ENCODE measurements at regions not wholly inside any gene's neighbourhood (a gene's known extent, or its start where the extent isn't known, plus 50 kb on each side); places are given as distances from the start of the nearest gene placed in this dataset.

DNA sequence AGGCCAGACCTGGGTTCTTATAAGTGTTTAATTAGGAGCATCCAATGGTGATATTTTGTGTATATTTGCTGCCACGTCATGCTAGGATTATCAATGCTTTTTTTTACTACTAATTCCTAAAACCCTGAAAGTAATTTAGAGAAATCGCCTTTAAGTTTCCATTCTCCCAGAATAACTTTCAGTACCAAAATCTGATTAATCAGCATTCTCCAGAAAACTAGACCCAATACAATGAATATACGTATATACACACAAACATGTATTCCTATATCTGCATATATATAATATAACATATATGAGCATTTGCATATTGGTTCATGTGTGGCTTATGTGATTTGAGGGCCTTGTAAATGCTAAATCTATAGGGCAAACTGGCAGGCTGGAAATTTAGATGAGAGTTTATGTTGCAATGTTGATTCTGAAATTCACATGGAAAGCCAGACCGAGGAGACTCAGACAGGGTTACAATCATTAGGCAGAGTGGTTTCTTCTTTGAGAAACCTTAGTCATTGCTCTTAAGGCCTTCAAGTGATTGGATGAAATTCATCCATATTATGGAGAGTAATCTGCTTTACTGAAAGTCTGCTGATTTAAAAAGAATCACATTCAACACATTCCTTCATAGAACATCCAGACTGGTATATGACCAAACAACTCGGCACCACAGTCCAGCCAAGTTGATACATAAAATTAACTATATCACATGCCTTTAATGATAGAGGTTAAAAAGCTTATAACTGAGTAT, 65.9 kb upstream of the RGPD4 start:
- no peak overlapping the region for H3K4me2 ChIP-seq
- no peaks in the 10 kb centered on the region for H4K20me1 ChIP-seq (replicated peaks; ENCODE audit: insufficient read depth)
- Mint-ChIP-seq H3K27me3 (ENCODE audit: insufficient read depth, low read depth, poor library complexity) (no peaks in the 10 kb centered on the region), H3K4me3 (no peak overlapping the region), H3K4me1 (peaks cover 3% of the 10 kb centered on the region; the same call in 1 of the 3 replicates), H3K9me3 (peaks cover 3% of the 10 kb centered on the region; the same call in 1 of the 3 replicates), H3K27ac (no peak overlapping the region), H3K36me3 (ENCODE audit: low read depth) (no peaks in the 10 kb centered on the region; the same call in 2 of the 3 replicates)
- TF ChIP-seq POLR2AphosphoS5 (IDR thresholded peaks at IDR 0.05; ENCODE audit: low read depth) (no peak), JUNB (IDR thresholded peaks at IDR 0.05; ENCODE audit: unreplicated experiment) (no peak), CREB1 (CRISPR knock-in tag; IDR thresholded peaks at IDR 0.05; ENCODE audit: low read depth) (no peak), EZH2phosphoT487 (IDR thresholded peaks at IDR 0.05; ENCODE audit: unreplicated experiment) (no peak)
- TF ChIP-seq, protein P1, sequence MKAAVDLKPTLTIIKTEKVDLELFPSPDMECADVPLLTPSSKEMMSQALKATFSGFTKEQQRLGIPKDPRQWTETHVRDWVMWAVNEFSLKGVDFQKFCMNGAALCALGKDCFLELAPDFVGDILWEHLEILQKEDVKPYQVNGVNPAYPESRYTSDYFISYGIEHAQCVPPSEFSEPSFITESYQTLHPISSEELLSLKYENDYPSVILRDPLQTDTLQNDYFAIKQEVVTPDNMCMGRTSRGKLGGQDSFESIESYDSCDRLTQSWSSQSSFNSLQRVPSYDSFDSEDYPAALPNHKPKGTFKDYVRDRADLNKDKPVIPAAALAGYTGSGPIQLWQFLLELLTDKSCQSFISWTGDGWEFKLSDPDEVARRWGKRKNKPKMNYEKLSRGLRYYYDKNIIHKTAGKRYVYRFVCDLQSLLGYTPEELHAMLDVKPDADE (IDR thresholded peaks at IDR 0.05): no peak
- TF ChIP-seq, protein P2, sequence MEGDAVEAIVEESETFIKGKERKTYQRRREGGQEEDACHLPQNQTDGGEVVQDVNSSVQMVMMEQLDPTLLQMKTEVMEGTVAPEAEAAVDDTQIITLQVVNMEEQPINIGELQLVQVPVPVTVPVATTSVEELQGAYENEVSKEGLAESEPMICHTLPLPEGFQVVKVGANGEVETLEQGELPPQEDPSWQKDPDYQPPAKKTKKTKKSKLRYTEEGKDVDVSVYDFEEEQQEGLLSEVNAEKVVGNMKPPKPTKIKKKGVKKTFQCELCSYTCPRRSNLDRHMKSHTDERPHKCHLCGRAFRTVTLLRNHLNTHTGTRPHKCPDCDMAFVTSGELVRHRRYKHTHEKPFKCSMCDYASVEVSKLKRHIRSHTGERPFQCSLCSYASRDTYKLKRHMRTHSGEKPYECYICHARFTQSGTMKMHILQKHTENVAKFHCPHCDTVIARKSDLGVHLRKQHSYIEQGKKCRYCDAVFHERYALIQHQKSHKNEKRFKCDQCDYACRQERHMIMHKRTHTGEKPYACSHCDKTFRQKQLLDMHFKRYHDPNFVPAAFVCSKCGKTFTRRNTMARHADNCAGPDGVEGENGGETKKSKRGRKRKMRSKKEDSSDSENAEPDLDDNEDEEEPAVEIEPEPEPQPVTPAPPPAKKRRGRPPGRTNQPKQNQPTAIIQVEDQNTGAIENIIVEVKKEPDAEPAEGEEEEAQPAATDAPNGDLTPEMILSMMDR (conservative IDR thresholded peaks at IDR 0.05; ENCODE audit: low read depth in 2 of 2): no peak
- no peaks in the 10 kb centered on the region for H3K9me2 ChIP-seq (ENCODE audit: insufficient read depth)
- no peaks in the 10 kb centered on the region for H3K79me2 ChIP-seq (replicated peaks; ENCODE audit: insufficient read depth)
- no peaks in the 10 kb centered on the region for H3K36me3 ChIP-seq (ENCODE audit: insufficient read depth)
- H3K4me1 ChIP-seq (ENCODE audit: insufficient read depth): no peaks in the 10 kb centered on the region
- ATAC-seq (no peak), DNase-seq (ENCODE audit: low spot score) (no peak)
- H3K27me3 ChIP-seq (ENCODE audit: insufficient read depth): no peaks in the 10 kb centered on the region
- H3K27ac ChIP-seq (ENCODE audit: low read depth): no peak overlapping the region
- no peak overlapping the region for H3K4me3 ChIP-seq
- no peaks in the 10 kb centered on the region for H3F3A ChIP-seq (replicated peaks; ENCODE audit: low read depth)
- H2AFZ ChIP-seq: no peak overlapping the region

GRCh38 chr2:107772353-107772752, 54.3 kb upstream of the RGPD4 start:
- no peaks in the 10 kb centered on the region for H4K20me1 ChIP-seq (replicated peaks; ENCODE audit: insufficient read depth)
- no peak overlapping the region for H2AFZ ChIP-seq
- no peaks in the 10 kb centered on the region for H3K79me2 ChIP-seq (replicated peaks; ENCODE audit: insufficient read depth)
- no peak overlapping the region for H3K4me3 Mint-ChIP-seq
- H3K36me3 Mint-ChIP-seq (ENCODE audit: low read depth): no peaks in the 10 kb centered on the region
- no peaks in the 10 kb centered on the region for H3K27me3 ChIP-seq (ENCODE audit: insufficient read depth)
- no peak overlapping the region for H3K27ac ChIP-seq (ENCODE audit: low read depth)
- no peak overlapping the region for H3K27ac Mint-ChIP-seq
- H3K4me3 ChIP-seq: no peak overlapping the region
- no peaks in the 10 kb centered on the region for H3K27me3 Mint-ChIP-seq (ENCODE audit: insufficient read depth, low read depth, poor library complexity)
- DNase-seq (ENCODE audit: low spot score) (no peak), ATAC-seq (no peak)
- H3F3A ChIP-seq (replicated peaks; ENCODE audit: low read depth): no peaks in the 10 kb centered on the region
- no peaks in the 10 kb centered on the region for H3K4me1 ChIP-seq (ENCODE audit: insufficient read depth)
- peaks cover 3% of the 10 kb centered on the region; the same call in 1 of the 3 replicates for H3K4me1 Mint-ChIP-seq
- H3K9me2 ChIP-seq (ENCODE audit: insufficient read depth): no peaks in the 10 kb centered on the region
- H3K4me2 ChIP-seq: no peak overlapping the region
- H3K9me3 Mint-ChIP-seq: no peaks in the 10 kb centered on the region
- H3K36me3 ChIP-seq (ENCODE audit: insufficient read depth): no peaks in the 10 kb centered on the region
- TF ChIP-seq, protein P1 (IDR thresholded peaks at IDR 0.05): no peak
- TF ChIP-seq, protein P2 (conservative IDR thresholded peaks at IDR 0.05; ENCODE audit: low read depth in 2 of 2): no peak
- TF ChIP-seq ZNF331 (CRISPR knock-in tag; IDR thresholded peaks at IDR 0.05; ENCODE audit: low read depth): no peak
- TF ChIP-seq JUNB (IDR thresholded peaks at IDR 0.05; ENCODE audit: unreplicated experiment): no peak
- no peak for TF ChIP-seq EZH2 (IDR thresholded peaks at IDR 0.05; ENCODE audit: low read depth, unreplicated experiment)
